IMR-90 (cell line): ENCODE measurements at regions not wholly inside any gene's neighbourhood (a gene's known extent, or its start where the extent isn't known, plus 50 kb on each side); places are given as distances from the start of the nearest gene placed in this dataset.

Experiments used
- ATAC-seq: fragments of 200-7000 bp; cut with Tn5 transposase; 2 replicates; pipeline ENCODE4 v1.9.1; 2020; ENCODE audit warnings: low read depth, mild to moderate bottlenecking, moderate library complexity
- BruUV-seq: library from RNA; stranded (reverse); fragments of 400-500 nt; replicated peaks from 2 replicates; lab custom pipeline; 2021; lab: Mats Ljungman, UMichigan
- CTCF ChIA-PET: fragments of 300-600 bp; formaldehyde crosslinking; extraction: SDS; loops from one replicate; lab custom pipeline; 2021; ENCODE audit warnings: antibody characterized with exemption; lab: Yijun Ruan, JAX
- POLR2A ChIA-PET: fragments of 300-600 bp; sonication (Branson Sonifier 250); formaldehyde crosslinking; loops from one replicate; lab custom pipeline; 2022; ENCODE audit warnings: antibody characterized with exemption; ENCODE audit not compliant: unreplicated experiment; lab: Charles Lee
- DNase-seq: peaks from one replicate; pipeline ENCODE4 v3.0.0; 2013
- H2AFZ ChIP-seq: replicated peaks from 2 replicates; pipeline ENCODE3; 2013; ENCODE audit warnings: low read length, mild to moderate bottlenecking; ENCODE audit not compliant: poor library complexity
- H2AK5ac ChIP-seq: 2 replicates; pipeline ENCODE4 v1.6.1; 2013; ENCODE audit warnings: low read depth, low read length, inconsistent platforms
- H2AK9ac ChIP-seq: replicated peaks from 2 replicates; pipeline ENCODE3; 2013; ENCODE audit warnings: mild to moderate bottlenecking, low read depth, low read length, moderate library complexity; ENCODE audit not compliant: poor library complexity
- H2BK120ac ChIP-seq: 2 replicates; pipeline ENCODE4 v1.6.1; 2013; ENCODE audit warnings: low read depth, low read length, inconsistent platforms
- H2BK15ac ChIP-seq: 3 replicates; pipeline ENCODE4 v1.6.1; 2013; ENCODE audit warnings: low read depth, low read length, inconsistent platforms
- H2BK20ac ChIP-seq: 2 replicates; pipeline ENCODE4 v1.6.1; 2013; ENCODE audit warnings: low read depth, mild to moderate bottlenecking, inconsistent platforms, low read length, moderate library complexity
- H2BK5ac ChIP-seq: 2 replicates; pipeline ENCODE4 v1.6.1; 2013; ENCODE audit warnings: mild to moderate bottlenecking, low read depth, low read length, inconsistent platforms; ENCODE audit not compliant: poor library complexity, severe bottlenecking
- H3K14ac ChIP-seq: replicated peaks from 2 replicates; pipeline ENCODE4 v1.6.1; 2013; ENCODE audit warnings: low read depth, low read length, inconsistent platforms
- H3K18ac ChIP-seq: 2 replicates; pipeline ENCODE4 v1.6.1; 2013; ENCODE audit warnings: low read depth, low read length, control low read depth
- H3K23ac ChIP-seq: 2 replicates; pipeline ENCODE4 v1.6.1; 2013; ENCODE audit warnings: low read depth, low read length, inconsistent platforms
- H3K27ac ChIP-seq: 2 replicates; pipeline ENCODE4 v1.5.1; 2013; ENCODE audit warnings: mild to moderate bottlenecking, control low read depth, low read length; ENCODE audit not compliant: insufficient read depth
- H3K27me3 ChIP-seq: 2 replicates; pipeline ENCODE4 v1.6.1; 2013; ENCODE audit warnings: low read length; ENCODE audit not compliant: control insufficient read depth, insufficient read depth
- H3K36me3 ChIP-seq: 2 replicates; pipeline ENCODE4 v1.6.1; 2013; ENCODE audit warnings: low read length, mixed read lengths; ENCODE audit not compliant: control insufficient read depth, insufficient read depth
- H3K4ac ChIP-seq: 2 replicates; pipeline ENCODE4 v1.6.1; 2013; ENCODE audit warnings: low read depth, low read length, inconsistent platforms
- H3K4me1 ChIP-seq: 2 replicates; pipeline ENCODE4 v1.6.1; 2013; ENCODE audit warnings: low read length, mixed read lengths; ENCODE audit not compliant: control insufficient read depth, insufficient read depth
- H3K4me2 ChIP-seq: 2 replicates; pipeline ENCODE4 v1.6.1; 2013; ENCODE audit warnings: low read depth, mild to moderate bottlenecking, control low read depth, low read length, moderate library complexity
- H3K4me3 ChIP-seq: 2 replicates; pipeline ENCODE4 v1.5.1; 2013; ENCODE audit warnings: low read depth, mild to moderate bottlenecking, control low read depth, low read length, moderate library complexity; ENCODE audit not compliant: insufficient read depth
- H3K56ac ChIP-seq: 2 replicates; pipeline ENCODE4 v1.6.1; 2013; ENCODE audit warnings: low read length, inconsistent platforms; ENCODE audit not compliant: insufficient read depth; ENCODE audit errors: extremely low read depth
- H3K79me1 ChIP-seq, 2 experiments: 2 replicates each; pipeline ENCODE4 v1.6.1; 2013; ENCODE audit warnings: low read length in 2 of 2, inconsistent platforms in 1 of 2, low read depth in 1 of 2
- H3K9ac ChIP-seq: 2 replicates; pipeline ENCODE4 v1.6.1; 2013; ENCODE audit warnings: low read depth, low read length, control low read depth
- H3K9me1 ChIP-seq: 2 replicates; pipeline ENCODE4 v1.6.1; 2013; ENCODE audit warnings: low read length, inconsistent platforms; ENCODE audit not compliant: insufficient read depth
- H3K9me3 ChIP-seq: 2 replicates; pipeline ENCODE4 v1.6.1; 2013; ENCODE audit warnings: low read length; ENCODE audit not compliant: control insufficient read depth, insufficient read depth
- H4K20me1 ChIP-seq: 2 replicates; pipeline ENCODE4 v1.6.1; 2013; ENCODE audit warnings: low read length, inconsistent platforms; ENCODE audit not compliant: insufficient read depth
- H4K5ac ChIP-seq: 2 replicates; pipeline ENCODE4 v1.6.1; 2013; ENCODE audit warnings: mild to moderate bottlenecking, low read depth, low read length, control low read depth
- H4K8ac ChIP-seq, 2 experiments: 2 replicates each; pipeline ENCODE4 v1.6.1; 2013; ENCODE audit warnings: low read depth in 2 of 2, low read length in 2 of 2, control low read depth in 1 of 2, inconsistent platforms in 1 of 2
- H4K91ac ChIP-seq: 2 replicates; pipeline ENCODE4 v1.6.1; 2013; ENCODE audit warnings: low read depth, low read length, inconsistent platforms; ENCODE audit not compliant: insufficient read depth
- BHLHE40 ChIP-seq: fragments of 150-350 bp; IDR thresholded peaks from 2 replicates; pipeline ENCODE4 v1.6.1; 2016; ENCODE audit warnings: mild to moderate bottlenecking, low read depth, low read length
- CEBPB ChIP-seq: IDR thresholded peaks from 2 replicates; pipeline ENCODE4 v1.6.1; 2012; ENCODE audit warnings: low read depth, low read length, improper control_type of control experiment
- CHD1 ChIP-seq: IDR thresholded peaks from 2 replicates; pipeline ENCODE4 v1.6.1; 2012; ENCODE audit warnings: low read depth, low read length, improper control_type of control experiment
- FOS ChIP-seq: fragments of 150-350 bp; IDR thresholded peaks from 2 replicates; pipeline ENCODE4 v1.6.1; 2016; ENCODE audit warnings: low read depth, low read length
- MAFK ChIP-seq: IDR thresholded peaks from 2 replicates; pipeline ENCODE4 v1.6.1; 2012; ENCODE audit warnings: low read depth, low read length, improper control_type of control experiment
- MAZ ChIP-seq: IDR thresholded peaks from 2 replicates; pipeline ENCODE4 v1.6.1; 2012; ENCODE audit warnings: low read depth, mild to moderate bottlenecking, low read length, improper control_type of control experiment, moderate library complexity, borderline replicate concordance
- MXI1 ChIP-seq: IDR thresholded peaks from 2 replicates; pipeline ENCODE4 v1.6.1; 2012; ENCODE audit warnings: low read depth, mild to moderate bottlenecking, low read length, moderate library complexity, borderline replicate concordance
- NFE2L2 ChIP-seq: fragments of 150-350 bp; IDR thresholded peaks from 2 replicates; pipeline ENCODE4 v1.6.1; 2016; ENCODE audit warnings: low read depth, mild to moderate bottlenecking, low read length
- POLR2A ChIP-seq: IDR thresholded peaks from 2 replicates; pipeline ENCODE4 v1.6.1; 2012; ENCODE audit warnings: mild to moderate bottlenecking, low read depth, low read length
- RCOR1 ChIP-seq: IDR thresholded peaks from 2 replicates; pipeline ENCODE4 v1.6.1; 2012; ENCODE audit warnings: mild to moderate bottlenecking, low read length, improper control_type of control experiment; ENCODE audit not compliant: insufficient replicate concordance
- RFX5 ChIP-seq: IDR thresholded peaks from 2 replicates; pipeline ENCODE4 v1.8.0; 2012; ENCODE audit warnings: low read depth, mild to moderate bottlenecking, low read length, moderate library complexity
- SMC3 ChIP-seq: fragments of 150-350 bp; IDR thresholded peaks from 2 replicates; pipeline ENCODE4 v1.6.1; 2016; ENCODE audit warnings: low read depth, mild to moderate bottlenecking, antibody characterized with exemption, low read length, moderate library complexity
- WGBS, 2 experiments: methylation state at CpG; one replicate each; pipeline versions ENCODE4 v1.1.5 to v1.1.7; 2013; ENCODE audit warnings: missing lambda C conversion rate in 2 of 2; ENCODE audit not compliant: insufficient read length in 1 of 2; ENCODE audit errors: extremely low coverage in 2 of 2; 5-methylcytosine and 5-hydroxymethylcytosine counted together
- dilution Hi-C: fragments of 300-500 bp; cut with HindIII; formaldehyde crosslinking; loops from one replicate; pipeline ENCODE4 v1.14.3; 2018; ENCODE audit warnings: low sequenced_read_pairs; ENCODE audit not compliant: unreplicated experiment
- in situ Hi-C: fragments of 300-500 bp; cut with MboI; formaldehyde crosslinking; loops from 3 replicates; pipeline ENCODE4 v1.14.3; 2019; ENCODE audit warnings: low sequenced_read_pairs, inconsistent platforms, mixed read lengths
- intact Hi-C: fragments of 100-400 bp; cut with micrococcal nuclease; formaldehyde crosslinking; loops from 2 replicates; pipeline ENCODE4 v1.10.0; 2022
- TF ChIP-seq, protein P1 (sequence below): conservative IDR thresholded peaks from 2 replicates; pipeline ENCODE4 v1.5.1; 2012; ENCODE audit warnings: mild to moderate bottlenecking, low read depth, low read length, improper control_type of control experiment
- TF ChIP-seq, protein P2 (sequence below): fragments of 150-350 bp; IDR thresholded peaks from 2 replicates; pipeline ENCODE4 v1.6.1; 2016; ENCODE audit warnings: low read depth, mild to moderate bottlenecking, low read length, moderate library complexity, borderline replicate concordance

DNA sequence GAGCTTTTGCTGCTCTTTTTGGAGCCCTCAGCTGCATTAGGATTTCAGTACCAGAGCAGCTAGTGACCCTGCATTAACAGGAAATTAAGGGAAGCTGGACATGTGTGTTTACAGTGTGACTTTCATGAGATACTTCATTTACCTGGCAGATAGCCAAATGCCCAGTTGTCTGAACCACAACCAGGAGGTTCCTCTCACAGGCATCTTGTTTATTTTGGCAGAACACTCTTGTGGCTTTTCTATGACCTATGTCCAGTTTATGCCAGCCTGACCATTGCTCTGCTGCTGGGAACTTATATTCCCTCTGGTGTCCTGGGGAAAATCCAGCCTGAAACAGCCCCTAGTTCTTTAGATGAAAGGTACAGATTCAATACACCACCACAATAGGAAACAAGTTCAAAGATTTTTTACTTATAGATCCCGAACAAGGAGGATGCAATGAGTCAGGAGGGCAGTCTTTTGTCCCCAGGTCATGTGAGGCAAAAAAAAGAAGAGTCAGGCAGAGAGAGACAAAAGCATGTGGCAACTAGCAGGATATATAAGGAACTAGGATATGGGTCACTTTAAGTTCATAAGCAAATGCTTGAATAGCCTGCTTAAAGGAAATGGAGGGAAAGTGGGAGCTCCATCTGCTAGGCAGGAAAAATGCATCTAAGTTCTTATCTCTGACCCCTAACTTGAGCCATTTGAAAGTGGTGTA lies 379.3 kb downstream of the INSC start:
- H3K36me3 ChIP-seq: no peaks in the 10 kb centered on the region
- no peak overlapping the region for H3K4me2 ChIP-seq
- H2AK9ac ChIP-seq: no peak overlapping the region
- H3K14ac ChIP-seq: no peak overlapping the region
- no peak overlapping the region for H3K23ac ChIP-seq
- H4K8ac ChIP-seq: no peak overlapping the region
- TF ChIP-seq, protein P1, sequence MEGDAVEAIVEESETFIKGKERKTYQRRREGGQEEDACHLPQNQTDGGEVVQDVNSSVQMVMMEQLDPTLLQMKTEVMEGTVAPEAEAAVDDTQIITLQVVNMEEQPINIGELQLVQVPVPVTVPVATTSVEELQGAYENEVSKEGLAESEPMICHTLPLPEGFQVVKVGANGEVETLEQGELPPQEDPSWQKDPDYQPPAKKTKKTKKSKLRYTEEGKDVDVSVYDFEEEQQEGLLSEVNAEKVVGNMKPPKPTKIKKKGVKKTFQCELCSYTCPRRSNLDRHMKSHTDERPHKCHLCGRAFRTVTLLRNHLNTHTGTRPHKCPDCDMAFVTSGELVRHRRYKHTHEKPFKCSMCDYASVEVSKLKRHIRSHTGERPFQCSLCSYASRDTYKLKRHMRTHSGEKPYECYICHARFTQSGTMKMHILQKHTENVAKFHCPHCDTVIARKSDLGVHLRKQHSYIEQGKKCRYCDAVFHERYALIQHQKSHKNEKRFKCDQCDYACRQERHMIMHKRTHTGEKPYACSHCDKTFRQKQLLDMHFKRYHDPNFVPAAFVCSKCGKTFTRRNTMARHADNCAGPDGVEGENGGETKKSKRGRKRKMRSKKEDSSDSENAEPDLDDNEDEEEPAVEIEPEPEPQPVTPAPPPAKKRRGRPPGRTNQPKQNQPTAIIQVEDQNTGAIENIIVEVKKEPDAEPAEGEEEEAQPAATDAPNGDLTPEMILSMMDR: no peak
- TF ChIP-seq CHD1 (no peak), RFX5 (no peak), FOS (no peak), POLR2A (no peak), MAFK (no peak), NFE2L2 (no peak), SMC3 (no peak), RCOR1 (no peak), MXI1 (no peak), CEBPB (no peak), MAZ (no peak), BHLHE40 (no peak)
- TF ChIP-seq, protein P2, sequence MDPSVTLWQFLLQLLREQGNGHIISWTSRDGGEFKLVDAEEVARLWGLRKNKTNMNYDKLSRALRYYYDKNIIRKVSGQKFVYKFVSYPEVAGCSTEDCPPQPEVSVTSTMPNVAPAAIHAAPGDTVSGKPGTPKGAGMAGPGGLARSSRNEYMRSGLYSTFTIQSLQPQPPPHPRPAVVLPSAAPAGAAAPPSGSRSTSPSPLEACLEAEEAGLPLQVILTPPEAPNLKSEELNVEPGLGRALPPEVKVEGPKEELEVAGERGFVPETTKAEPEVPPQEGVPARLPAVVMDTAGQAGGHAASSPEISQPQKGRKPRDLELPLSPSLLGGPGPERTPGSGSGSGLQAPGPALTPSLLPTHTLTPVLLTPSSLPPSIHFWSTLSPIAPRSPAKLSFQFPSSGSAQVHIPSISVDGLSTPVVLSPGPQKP: no peak
- no peaks in the 10 kb centered on the region for H3K79me1 ChIP-seq
- H3K18ac ChIP-seq: no peak overlapping the region
- no peak overlapping the region for H2BK20ac ChIP-seq
- in situ Hi-C loops (no loop called here), intact Hi-C loops (no loop called here), dilution Hi-C loops (no loop called here)
- no peak overlapping the region for H2AFZ ChIP-seq
- no peak overlapping the region for H3K9ac ChIP-seq
- no peak overlapping the region for H3K27ac ChIP-seq
- H3K4me1 ChIP-seq: no peaks in the 10 kb centered on the region
- DNase-seq (no peak), ATAC-seq (no peak)
- no peaks in the 10 kb centered on the region for H4K20me1 ChIP-seq
- H2BK120ac ChIP-seq: no peak overlapping the region
- H3K9me1 ChIP-seq: no peaks in the 10 kb centered on the region
- H2BK5ac ChIP-seq: no peak overlapping the region
- H2BK15ac ChIP-seq: no peak overlapping the region
- no CpG with 5 or more reads among the region's 1 CpG for WGBS, 2 experiments
- H3K56ac ChIP-seq: no peak overlapping the region
- ChIA-PET POLR2A (no interaction called here), CTCF (no interaction called here)
- no TSS peak for BruUV-seq
- no peak overlapping the region for H2AK5ac ChIP-seq
- H3K4me3 ChIP-seq: no peak overlapping the region
- no peak overlapping the region for H4K5ac ChIP-seq
- no peak overlapping the region for H3K4ac ChIP-seq
- no peak overlapping the region for H4K91ac ChIP-seq
- H3K27me3 ChIP-seq: no peaks in the 10 kb centered on the region
- no peaks in the 10 kb centered on the region for H3K9me3 ChIP-seq
